ENCODE measurements at regions not wholly inside any gene's neighbourhood (a gene's known extent, or its start where the extent isn't known, plus 50 kb on each side); places are given as distances from the start of the nearest gene placed in this dataset.
"Not testable (repeated sequence)": the region's sequence is repeated elsewhere in the genome, so short reads cannot be mapped to it uniquely, and the experiment has no call there.

- H3K9ac ChIP-seq (ENCODE audit: control insufficient read depth, extremely low read depth, insufficient read depth, low read length), result no peak overlapping the region
- no peak overlapping the region for H3K4me3 ChIP-seq (ENCODE audit: control insufficient read depth in 2 of 3, extremely low read depth in 1 of 3, insufficient read depth in 2 of 3, low read depth in 1 of 3, low read length in 3 of 3)
- DNase-seq (ENCODE audit: low read depth, low spot score) (no peak), FAIRE-seq (no peak)
- H3K36me3 ChIP-seq (ENCODE audit: control insufficient read depth in 2 of 2, extremely low read depth in 1 of 2, insufficient read depth in 2 of 2, low read length in 2 of 2), result no peaks in the 10 kb centered on the region
- H4K20me1 ChIP-seq (ENCODE audit: control insufficient read depth, extremely low read depth, insufficient read depth, low read length), result no peaks in the 10 kb centered on the region
- H3K9me3 ChIP-seq (ENCODE audit: control insufficient read depth, low read depth, low read length), result no peaks in the 10 kb centered on the region
- no peak overlapping the region for H3K4me2 ChIP-seq (ENCODE audit: control insufficient read depth, extremely low read depth, insufficient read depth, low read depth, low read length)
- H2AFZ ChIP-seq (ENCODE audit: control insufficient read depth, low read length), result no peak overlapping the region
- no peak for TF ChIP-seq EZH2 (IDR thresholded peaks at IDR 0.05; ENCODE audit: low read length)
- dilution Hi-C loops (cut with MboI; ENCODE audit: extremely low pct_ligation_motif_present, low sequenced_read_pairs), result no loop called here
- no peaks in the 10 kb centered on the region for H3K9me1 ChIP-seq (ENCODE audit: control insufficient read depth, extremely low read depth, insufficient read depth, low read length)
- no peak overlapping the region for H3K27ac ChIP-seq (ENCODE audit: control insufficient read depth, insufficient read depth, low read length)
- H3K4me1 ChIP-seq (ENCODE audit: control insufficient read depth, extremely low read depth, insufficient read depth, low read length), result peaks cover 5% of the 10 kb centered on the region
- H3K27me3 ChIP-seq (ENCODE audit: control insufficient read depth, extremely low read depth, insufficient read depth, low read length), result peaks cover 6% of the 10 kb centered on the region
- H3K79me2 ChIP-seq (ENCODE audit: control insufficient read depth, insufficient read depth, low read length), result no peaks in the 10 kb centered on the region
Measured at GRCh38 chr4:81722290-81722851, 250.7 kb upstream of the RASGEF1B start.

GRCh38 chr4:81715757-81716156, 244.1 kb upstream of the RASGEF1B start:
- dilution Hi-C loops (cut with MboI; ENCODE audit: extremely low pct_ligation_motif_present, low sequenced_read_pairs), result no loop called here
- Histone ChIP-seq H3K4me3 (ENCODE audit: control insufficient read depth in 2 of 3, extremely low read depth in 1 of 3, insufficient read depth in 2 of 3, low read depth in 1 of 3, low read length in 3 of 3) (no peak overlapping the region), H3K27ac (ENCODE audit: control insufficient read depth, insufficient read depth, low read length) (no peak overlapping the region), H2AFZ (ENCODE audit: control insufficient read depth, low read length) (no peak overlapping the region), H4K20me1 (ENCODE audit: control insufficient read depth, extremely low read depth, insufficient read depth, low read length) (no peaks in the 10 kb centered on the region), H3K4me1 (ENCODE audit: control insufficient read depth, extremely low read depth, insufficient read depth, low read length) (no peaks in the 10 kb centered on the region), H3K9me3 (ENCODE audit: control insufficient read depth, low read depth, low read length) (no peaks in the 10 kb centered on the region), H3K9me1 (ENCODE audit: control insufficient read depth, extremely low read depth, insufficient read depth, low read length) (no peaks in the 10 kb centered on the region), H3K79me2 (ENCODE audit: control insufficient read depth, insufficient read depth, low read length) (no peaks in the 10 kb centered on the region), H3K9ac (ENCODE audit: control insufficient read depth, extremely low read depth, insufficient read depth, low read length) (no peak overlapping the region), H3K27me3 (ENCODE audit: control insufficient read depth, extremely low read depth, insufficient read depth, low read length) (no peaks in the 10 kb centered on the region), H3K36me3 (ENCODE audit: control insufficient read depth in 2 of 2, extremely low read depth in 1 of 2, insufficient read depth in 2 of 2, low read length in 2 of 2) (no peaks in the 10 kb centered on the region), H3K4me2 (ENCODE audit: control insufficient read depth, extremely low read depth, insufficient read depth, low read depth, low read length) (no peak overlapping the region)
- TF ChIP-seq EZH2 (IDR thresholded peaks at IDR 0.05; ENCODE audit: low read length) (no peak), CTCF (optimal IDR thresholded peaks at IDR 0.05 in 1 of 3, IDR thresholded peaks at IDR 0.05 in 1 of 3, conservative IDR thresholded peaks at IDR 0.05 in 1 of 3; ENCODE audit: extremely low read depth in 1 of 3, insufficient read depth in 2 of 3, low read length in 3 of 3) (no peak)
- no peak for DNase-seq (ENCODE audit: low read depth, low spot score)
- no peak for FAIRE-seq

GRCh38 chr4:81715357-81715756, 243.7 kb upstream of the RASGEF1B start:
- H3K36me3 ChIP-seq (ENCODE audit: control insufficient read depth in 2 of 2, extremely low read depth in 1 of 2, insufficient read depth in 2 of 2, low read length in 2 of 2); H3K4me3 ChIP-seq (ENCODE audit: control insufficient read depth in 2 of 3, extremely low read depth in 1 of 3, insufficient read depth in 2 of 3, low read depth in 1 of 3, low read length in 3 of 3); H3K4me1 ChIP-seq (ENCODE audit: control insufficient read depth, extremely low read depth, insufficient read depth, low read length); H3K4me2 ChIP-seq (ENCODE audit: control insufficient read depth, extremely low read depth, insufficient read depth, low read depth, low read length); H3K27ac ChIP-seq (ENCODE audit: control insufficient read depth, insufficient read depth, low read length); H3K9me1 ChIP-seq (ENCODE audit: control insufficient read depth, extremely low read depth, insufficient read depth, low read length); H3K9me3 ChIP-seq (ENCODE audit: control insufficient read depth, low read depth, low read length); FAIRE-seq; H2AFZ ChIP-seq (ENCODE audit: control insufficient read depth, low read length); H3K79me2 ChIP-seq (ENCODE audit: control insufficient read depth, insufficient read depth, low read length); dilution Hi-C loops (cut with MboI; ENCODE audit: extremely low pct_ligation_motif_present, low sequenced_read_pairs); H3K27me3 ChIP-seq (ENCODE audit: control insufficient read depth, extremely low read depth, insufficient read depth, low read length); H3K9ac ChIP-seq (ENCODE audit: control insufficient read depth, extremely low read depth, insufficient read depth, low read length); H4K20me1 ChIP-seq (ENCODE audit: control insufficient read depth, extremely low read depth, insufficient read depth, low read length); DNase-seq (ENCODE audit: low read depth, low spot score): not testable (repeated sequence)

All from keratinocyte (primary cell).